ENCODE measurements at regions not wholly inside any gene's neighbourhood (a gene's known extent, or its start where the extent isn't known, plus 50 kb on each side); places are given as distances from the start of the nearest gene placed in this dataset. TPM values are rescaled to one million over a fixed set of nuclear protein-coding genes. Genes with fewer than 3 reads are reported as not detected.

GRCh38 chr2:38129481-38129880 lies 53.5 kb upstream of the CYP1B1 start:
- TF ChIP-seq POLR2A (IDR thresholded peaks at IDR 0.05) (no peak), CTCF (IDR thresholded peaks at IDR 0.05) (no peak)
- no peak for DNase-seq
- Histone ChIP-seq H3K4me3 (replicated peaks in 1 of 3) (no peak overlapping the region), H3K9me3 (no peaks in the 10 kb centered on the region), H3K27me3 (no peaks in the 10 kb centered on the region), H3K36me3 (no peaks in the 10 kb centered on the region), H3K27ac (peak overlapping the region in 1 of 3 donors; percentile 17), H3K4me1 (peaks cover 0 to 3% of the 10 kb centered on the region in 2 donors)
- 44 to 57% methylated on average over 1 of the region's 1 CpG for WGBS, 2 donors
- intact Hi-C loops (cut with DNase I): no loop called here

- Histone ChIP-seq H3K4me3 (replicated peaks in 1 of 3) (no peak overlapping the region), H3K9me3 (no peaks in the 10 kb centered on the region), H3K27ac (peak overlapping the region in 1 of 3 donors; percentile 6), H3K27me3 (no peaks in the 10 kb centered on the region), H3K36me3 (no peaks in the 10 kb centered on the region), H3K4me1 (peaks cover 0 to 3% of the 10 kb centered on the region in 2 donors)
- DNase-seq: no peak
- no peak for TF ChIP-seq CTCF (IDR thresholded peaks at IDR 0.05)
- no peak for TF ChIP-seq POLR2A (IDR thresholded peaks at IDR 0.05)
- intact Hi-C loops (cut with DNase I): no loop called here
- WGBS, 2 donors: 52 to 84% methylated on average over 2 of the region's 2 CpGs
These were observed 52.7 kb upstream of the CYP1B1 start for GRCh38 chr2:38128653-38129052.

- Histone ChIP-seq H3K4me3 (replicated peaks in 1 of 3) (no peak overlapping the region), H3K9me3 (no peaks in the 10 kb centered on the region), H3K27me3 (no peaks in the 10 kb centered on the region), H3K36me3 (no peaks in the 10 kb centered on the region), H3K27ac (no peak overlapping the region), H3K4me1 (peaks cover 0 to 11% of the 10 kb centered on the region in 2 donors)
- intact Hi-C loops (cut with DNase I): no loop called here
- TF ChIP-seq CTCF (IDR thresholded peaks at IDR 0.05): no peak
- TF ChIP-seq POLR2A (IDR thresholded peaks at IDR 0.05): no peak
- DNase-seq: no peak
These were observed 51.3 kb upstream of the CYP1B1 start for GRCh38 chr2:38127277-38127676.

- Histone ChIP-seq H3K4me1 (peaks cover 0 to 12% of the 10 kb centered on the region in 2 donors), H3K27me3 (no peaks in the 10 kb centered on the region), H3K27ac (no peak overlapping the region), H3K4me3 (replicated peaks in 1 of 3) (no peak overlapping the region), H3K36me3 (no peaks in the 10 kb centered on the region), H3K9me3 (no peaks in the 10 kb centered on the region)
- DNase-seq: no peak
- no peak for TF ChIP-seq CTCF (IDR thresholded peaks at IDR 0.05)
- no peak for TF ChIP-seq POLR2A (IDR thresholded peaks at IDR 0.05)
- intact Hi-C loops (cut with DNase I): no loop called here
- WGBS, 2 donors: 79 to 81% methylated on average over 3 of the region's 3 CpGs
These were observed 49.9 kb upstream of the CYP1B1 start for GRCh38 chr2:38125842-38126241.

Small RNA genes in the stretch of these regions (small RNA-seq; reads per million reads assigned to genes)
- gene AC009229.3 (not detected), gene RNU6-951P (not detected)

Data from thyroid gland (tissue), 4 donors.